Epithelial cell of esophagus (primary cell): ENCODE measurements at regions not wholly inside any gene's neighbourhood (a gene's known extent, or its start where the extent isn't known, plus 50 kb on each side); places are given as distances from the start of the nearest gene placed in this dataset.

Source experiments
- DNase-seq: peaks from one replicate; pipeline ENCODE4 v3.0.0; 2010; ENCODE audit warnings: low read depth
- H3K4me3 ChIP-seq: 2 replicates; pipeline ENCODE4 v1.5.1; 2011; ENCODE audit warnings: mild to moderate bottlenecking, low read length, control low read depth
- TF ChIP-seq, protein P1 (sequence below): IDR thresholded peaks from 2 replicates; pipeline ENCODE4 v1.5.1; 2011; ENCODE audit warnings: low read depth, mild to moderate bottlenecking, low read length, control low read depth, inconsistent platforms; ENCODE audit not compliant: insufficient read depth; ENCODE audit errors: missing control alignments

DNA sequence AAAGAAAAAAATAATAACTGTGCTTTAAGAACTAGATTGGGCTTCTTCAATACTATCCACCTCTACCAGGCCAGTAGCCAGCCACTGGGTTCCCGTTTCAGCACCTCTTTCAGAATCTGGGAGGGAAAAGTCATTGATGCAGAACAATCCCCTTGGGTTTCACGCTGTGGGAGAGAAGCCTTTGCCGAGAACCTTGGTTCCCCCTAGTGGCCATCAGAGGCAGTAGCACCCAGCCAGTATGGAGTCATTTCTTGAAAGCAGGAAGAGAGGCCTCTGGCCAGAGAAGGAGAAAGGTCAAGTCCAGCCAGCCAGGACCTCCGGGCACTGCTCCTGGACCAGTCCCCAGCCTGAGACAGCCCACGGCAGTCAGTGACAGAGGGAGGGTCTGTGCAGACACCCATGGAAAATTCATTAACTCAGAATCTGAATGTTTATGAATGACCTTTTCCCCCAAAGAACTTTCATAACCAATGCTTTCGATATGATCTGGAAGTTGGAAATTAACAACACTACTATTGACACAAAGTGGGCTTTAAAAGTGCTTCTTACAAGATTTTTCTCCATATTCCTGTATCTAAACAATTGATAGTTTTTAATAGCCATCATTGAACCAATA, 51.2 kb upstream of the CDH5 start:
- TF ChIP-seq, protein P1, sequence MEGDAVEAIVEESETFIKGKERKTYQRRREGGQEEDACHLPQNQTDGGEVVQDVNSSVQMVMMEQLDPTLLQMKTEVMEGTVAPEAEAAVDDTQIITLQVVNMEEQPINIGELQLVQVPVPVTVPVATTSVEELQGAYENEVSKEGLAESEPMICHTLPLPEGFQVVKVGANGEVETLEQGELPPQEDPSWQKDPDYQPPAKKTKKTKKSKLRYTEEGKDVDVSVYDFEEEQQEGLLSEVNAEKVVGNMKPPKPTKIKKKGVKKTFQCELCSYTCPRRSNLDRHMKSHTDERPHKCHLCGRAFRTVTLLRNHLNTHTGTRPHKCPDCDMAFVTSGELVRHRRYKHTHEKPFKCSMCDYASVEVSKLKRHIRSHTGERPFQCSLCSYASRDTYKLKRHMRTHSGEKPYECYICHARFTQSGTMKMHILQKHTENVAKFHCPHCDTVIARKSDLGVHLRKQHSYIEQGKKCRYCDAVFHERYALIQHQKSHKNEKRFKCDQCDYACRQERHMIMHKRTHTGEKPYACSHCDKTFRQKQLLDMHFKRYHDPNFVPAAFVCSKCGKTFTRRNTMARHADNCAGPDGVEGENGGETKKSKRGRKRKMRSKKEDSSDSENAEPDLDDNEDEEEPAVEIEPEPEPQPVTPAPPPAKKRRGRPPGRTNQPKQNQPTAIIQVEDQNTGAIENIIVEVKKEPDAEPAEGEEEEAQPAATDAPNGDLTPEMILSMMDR: peak; percentile 99

DNA sequence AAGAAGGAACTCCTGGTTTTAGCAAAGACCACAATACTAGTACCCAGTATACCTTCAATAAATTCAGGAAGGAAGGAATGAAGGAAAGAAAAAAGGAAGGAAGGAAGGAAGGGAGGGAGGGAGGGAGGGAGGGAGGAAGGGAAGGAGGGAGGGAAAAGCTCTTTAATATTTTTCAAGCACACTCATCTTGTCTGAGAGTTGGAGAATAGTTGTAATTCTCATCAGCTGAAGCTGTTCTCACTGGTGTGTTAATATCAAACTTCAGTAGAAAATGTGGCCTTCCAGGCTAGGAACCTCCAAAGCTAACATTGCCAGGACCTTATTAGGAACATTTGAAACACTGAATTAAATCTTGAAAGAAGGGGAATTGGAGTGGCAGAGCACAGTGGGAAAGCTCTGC, 55.2 kb upstream of the CDH5 start:
- TF ChIP-seq, protein P1: no peak
- no peak overlapping the region for H3K4me3 ChIP-seq
- no peak for DNase-seq

More for the DNA sequence above, 51.2 kb upstream of the CDH5 start:
- peak; percentile 74 for DNase-seq
- H3K4me3 ChIP-seq: no peak overlapping the region

DNA sequence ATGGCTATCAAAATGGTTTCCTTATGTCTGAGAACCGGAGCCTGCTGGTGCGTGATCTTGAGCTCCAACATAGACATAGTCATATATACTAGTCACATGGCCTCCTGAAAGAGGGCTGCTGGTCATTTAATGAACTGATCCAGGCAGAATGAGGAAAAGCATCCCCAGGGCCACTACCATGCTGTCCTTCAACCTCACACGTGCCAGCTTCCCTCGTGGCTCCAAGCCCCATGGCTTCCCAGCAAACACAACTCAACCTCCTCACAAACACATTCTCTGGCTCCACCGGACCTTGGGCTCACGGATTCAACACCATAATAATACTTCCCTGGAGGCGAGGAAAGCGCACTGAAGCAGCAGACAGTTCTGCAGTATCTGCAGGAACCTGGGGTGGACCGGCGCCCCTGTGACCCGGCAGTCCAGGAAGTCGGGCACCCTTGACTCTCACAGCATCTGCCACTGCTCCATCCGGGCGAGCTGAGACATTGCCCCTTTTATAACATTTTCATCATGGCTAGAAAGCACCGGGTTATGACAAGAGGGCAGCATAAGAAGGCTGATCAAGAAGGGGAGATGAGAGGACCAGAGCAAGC, 57.2 kb upstream of the CDH5 start:
- H3K4me3 ChIP-seq: no peak overlapping the region
- no peak for DNase-seq
- TF ChIP-seq, protein P1: no peak

DNA sequence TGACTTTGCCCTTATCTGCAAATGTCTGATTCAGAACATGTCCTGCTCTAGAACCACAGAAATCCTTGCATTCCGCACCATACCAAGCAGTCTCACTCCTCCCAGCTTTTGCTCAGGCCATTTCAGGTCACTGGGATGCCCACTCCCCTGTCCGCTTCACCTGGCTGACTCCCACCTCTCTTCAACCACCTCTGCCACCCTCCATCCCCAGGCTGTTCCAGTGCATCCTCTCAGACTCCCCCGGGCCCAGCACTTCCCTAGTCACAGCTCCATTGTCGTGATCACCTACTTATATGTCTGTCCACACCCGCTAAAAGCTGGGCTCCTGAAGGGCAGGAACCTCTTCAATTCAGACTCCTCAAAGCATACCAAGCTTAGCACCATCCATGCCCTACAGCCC, 58.4 kb upstream of the CDH5 start:
- no peak for DNase-seq
- H3K4me3 ChIP-seq: no peak overlapping the region
- TF ChIP-seq, protein P1: no peak

DNA sequence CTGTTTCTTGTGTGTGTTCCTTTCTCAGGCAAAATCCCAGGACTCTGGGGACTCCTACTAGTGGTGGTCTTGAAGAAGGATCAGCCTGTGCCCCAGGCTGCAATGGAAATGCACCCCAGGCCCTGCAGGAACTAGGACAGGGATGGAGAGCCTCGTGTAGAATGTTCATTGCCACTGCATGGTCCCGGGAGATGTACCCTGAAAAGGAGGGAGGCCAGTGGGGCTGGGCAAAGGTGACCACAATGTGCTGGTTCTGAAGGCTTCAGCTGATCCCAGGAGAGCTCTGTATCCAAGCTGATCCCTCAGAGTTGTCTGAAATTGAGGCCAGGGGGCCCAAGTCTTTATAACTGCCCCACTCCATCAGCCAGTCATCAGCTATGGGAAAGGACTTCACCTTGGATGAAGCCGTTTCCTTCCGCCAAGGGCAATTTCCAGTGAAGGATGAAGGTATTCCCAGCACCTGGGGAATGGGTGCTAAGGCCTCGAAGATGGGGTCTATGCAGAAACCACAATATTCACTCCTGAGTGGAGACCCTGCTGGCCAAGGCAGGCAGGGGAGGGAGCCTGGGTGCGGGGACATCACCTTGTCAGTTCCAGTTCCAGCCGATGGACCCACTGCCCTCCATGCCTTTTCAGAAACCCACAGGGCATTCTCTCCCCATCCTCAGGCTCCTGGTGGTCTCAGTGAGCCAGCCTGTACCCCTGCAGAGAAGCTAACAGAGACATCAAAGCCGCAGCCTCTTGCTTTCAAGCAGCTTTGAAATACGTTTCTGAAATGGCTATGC, 59.9 kb upstream of the CDH5 start:
- DNase-seq: no peak
- H3K4me3 ChIP-seq: no peak overlapping the region
- TF ChIP-seq, protein P1: no peak

DNA sequence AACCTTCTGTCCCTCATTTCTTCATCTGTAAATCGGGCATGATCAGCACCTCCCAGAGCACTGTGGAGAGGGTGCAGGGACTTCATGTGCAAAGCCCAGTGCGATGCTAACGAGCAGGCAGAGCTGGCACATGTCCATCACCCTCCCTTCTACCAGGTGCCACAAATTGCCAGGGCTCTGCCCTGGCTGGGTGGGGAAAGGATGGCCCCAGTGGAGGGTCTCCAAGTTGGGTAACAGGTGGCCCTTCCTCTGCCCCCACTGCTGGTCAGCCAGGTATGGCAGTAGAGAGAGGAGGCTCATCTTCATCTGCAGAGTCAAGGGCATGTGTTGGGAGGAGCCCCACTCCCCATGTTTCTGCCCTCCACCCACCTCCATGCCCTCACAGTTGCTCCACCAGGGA, 61.5 kb upstream of the CDH5 start:
- TF ChIP-seq, protein P1: no peak
- no peak overlapping the region for H3K4me3 ChIP-seq
- DNase-seq: no peak

DNA sequence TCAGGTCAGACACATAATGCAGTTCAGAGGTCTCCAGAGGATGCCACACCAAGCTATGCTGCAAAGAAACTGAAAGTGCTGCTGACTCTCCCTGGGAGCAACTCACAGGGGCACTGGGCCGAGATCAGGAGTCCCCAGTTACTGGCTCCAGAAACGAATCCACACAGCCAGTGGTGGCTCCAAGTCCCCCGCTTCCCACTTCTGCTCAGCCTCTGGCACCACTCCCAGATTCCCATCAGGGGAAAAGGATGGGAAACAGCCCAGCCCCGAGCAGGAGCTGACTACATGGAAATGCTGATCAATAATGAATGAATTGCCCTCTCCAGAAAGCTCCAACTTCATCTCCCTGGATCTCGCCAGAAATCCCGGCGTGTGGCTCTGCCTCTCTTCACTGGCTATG, 62.3 kb upstream of the CDH5 start:
- TF ChIP-seq, protein P1: no peak
- no peak overlapping the region for H3K4me3 ChIP-seq
- no peak for DNase-seq
